CD4-positive, alpha-beta T cell treated with Interleukin-4 for 1 hour (primary cell): ENCODE measurements at regions not wholly inside any gene's neighbourhood (a gene's known extent, or its start where the extent isn't known, plus 50 kb on each side); places are given as distances from the start of the nearest gene placed in this dataset.
"Not testable (repeated sequence)": the region's sequence is repeated elsewhere in the genome, so short reads cannot be mapped to it uniquely, and the experiment has no call there.

Source experiments
- DNase-seq, 2 donors: peaks; one replicate each; pipeline ENCODE4 v3.0.0-alpha.2; 2020 to 2022

DNA sequence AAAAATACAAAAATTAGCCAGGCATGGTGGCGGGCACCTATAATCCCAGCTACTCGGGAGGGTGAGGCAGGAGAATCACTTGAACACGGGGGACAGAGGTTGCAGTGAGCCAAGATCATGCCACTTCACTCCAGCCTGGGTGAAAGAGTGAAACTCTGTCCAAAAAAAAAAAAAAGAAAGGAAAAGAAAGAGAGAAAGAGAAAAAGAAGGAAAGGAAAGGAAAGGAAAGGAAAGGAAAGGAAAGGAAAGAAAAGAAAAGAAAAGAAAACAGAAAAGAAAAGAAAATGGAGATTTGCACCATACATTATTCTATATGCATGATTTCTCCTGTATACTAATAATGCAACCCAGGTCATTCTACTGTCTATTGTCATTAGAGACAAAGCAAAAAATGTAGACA, 421.5 kb downstream of the PCDH19 start:
- DNase-seq, result not testable (repeated sequence)

GRCh38 chrX:99973572-99974226, 436.4 kb downstream of the PCDH19 start:
- no peak for DNase-seq

GRCh38 chrX:99939883-99940232, 470.2 kb downstream of the PCDH19 start:
- DNase-seq, result no peak

GRCh38 chrX:99939206-99939882, 470.7 kb downstream of the PCDH19 start:
- not testable (repeated sequence) for DNase-seq

DNA sequence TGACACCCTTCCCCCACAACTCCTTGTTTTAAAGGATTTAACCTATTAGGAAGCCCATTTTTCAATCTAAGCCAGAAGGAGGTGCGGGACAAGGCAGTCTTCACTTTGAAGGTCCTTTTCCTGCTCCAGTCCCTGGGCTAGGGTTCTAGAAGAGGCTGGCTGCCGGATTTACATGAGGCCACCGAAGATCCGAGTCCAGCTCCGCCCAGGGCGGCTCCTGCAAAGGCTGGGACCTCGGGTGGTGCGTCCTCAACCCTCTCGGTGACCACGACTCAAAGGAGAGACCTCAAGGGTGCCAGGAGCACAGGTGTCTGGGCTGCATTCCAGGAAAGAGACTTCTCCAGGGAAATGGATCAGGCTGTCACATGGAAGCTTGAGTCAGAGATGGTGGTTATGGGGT, 471.6 kb downstream of the PCDH19 start:
- no peak for DNase-seq

DNA sequence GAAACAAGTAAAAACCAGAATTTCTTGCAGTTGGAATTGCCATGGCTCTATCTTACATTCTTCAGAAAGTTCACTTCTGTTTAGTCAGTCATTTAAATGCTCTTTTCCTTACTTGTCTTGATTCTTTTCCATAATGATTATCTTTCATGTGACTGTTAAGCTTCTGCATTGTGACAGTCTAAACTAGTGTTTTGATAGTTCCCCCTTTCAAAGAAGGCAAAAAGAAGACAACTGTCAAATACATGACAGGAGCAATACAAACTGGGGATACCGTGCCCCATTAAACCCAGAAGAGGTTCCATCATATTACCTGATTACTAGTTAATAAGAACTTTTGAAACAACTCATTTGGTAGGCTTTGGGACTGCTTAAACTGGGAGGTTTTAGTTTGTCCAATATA, 476.2 kb downstream of the PCDH19 start:
- DNase-seq, result no peak

- no peak for DNase-seq
Measured at GRCh38 chrX:99914635-99915034, 495.4 kb downstream of the PCDH19 start.

DNA sequence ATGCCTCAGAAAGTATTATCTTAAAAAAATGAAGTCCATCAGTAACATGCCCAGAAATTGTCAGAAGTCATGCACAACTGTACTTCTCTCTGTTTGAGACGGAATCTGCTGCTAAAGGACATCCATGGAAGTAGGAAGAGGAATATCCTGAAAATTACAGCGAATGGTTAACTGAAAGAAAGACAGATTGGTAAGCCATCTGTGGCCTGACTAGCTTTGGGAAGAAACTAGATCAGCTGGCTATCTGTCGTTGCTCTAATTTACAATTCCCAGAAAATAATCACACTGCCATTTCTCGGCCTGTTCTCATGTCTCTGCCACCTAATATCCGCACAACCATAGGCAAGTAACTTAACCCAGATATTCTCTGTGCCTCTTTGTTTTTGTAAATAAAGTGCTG, 496.5 kb downstream of the PCDH19 start:
- DNase-seq, result no peak

GRCh38 chrX:99909946-99910345, 500.1 kb downstream of the PCDH19 start:
- DNase-seq, result no peak

GRCh38 chrX:99901091-99901490, 509.0 kb downstream of the PCDH19 start:
- no peak for DNase-seq

GRCh38 chrX:99887918-99888317, 522.2 kb downstream of the PCDH19 start:
- no peak for DNase-seq

- DNase-seq, result no peak
Measured at GRCh38 chrX:99857455-99857854, 552.6 kb downstream of the PCDH19 start.

GRCh38 chrX:99833821-99834220, 576.3 kb downstream of the PCDH19 start:
- no peak for DNase-seq

DNA sequence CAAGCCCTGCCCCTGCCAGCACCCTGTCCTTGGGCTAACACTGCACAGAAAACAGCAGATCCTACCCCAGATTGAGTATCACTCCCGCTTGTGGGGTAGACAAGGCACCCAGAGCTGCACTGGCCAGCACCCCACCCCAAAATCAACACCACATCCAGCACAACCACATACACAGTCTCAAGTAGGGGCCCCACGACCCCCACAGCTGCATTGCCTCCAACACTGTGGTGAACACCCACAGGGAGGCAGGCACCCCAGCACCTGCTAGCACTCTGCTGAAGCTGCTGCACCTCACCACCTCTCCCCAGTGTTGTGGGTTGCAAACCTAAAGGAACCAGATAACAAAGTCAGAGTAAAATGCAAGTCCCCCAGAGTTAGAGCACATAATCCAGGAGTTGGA, 589.9 kb downstream of the PCDH19 start:
- DNase-seq, result no peak

- DNase-seq, result no peak
Measured at GRCh38 chrX:99800016-99800415, 610.1 kb downstream of the PCDH19 start.

- no peak for DNase-seq
Measured at GRCh38 chrX:99798936-99799335, 611.1 kb downstream of the PCDH19 start.

- no peak for DNase-seq
Measured at GRCh38 chrX:99795495-99795894, 614.6 kb downstream of the PCDH19 start.

GRCh38 chrX:99782516-99783040, 627.5 kb downstream of the PCDH19 start:
- DNase-seq, result no peak

DNA sequence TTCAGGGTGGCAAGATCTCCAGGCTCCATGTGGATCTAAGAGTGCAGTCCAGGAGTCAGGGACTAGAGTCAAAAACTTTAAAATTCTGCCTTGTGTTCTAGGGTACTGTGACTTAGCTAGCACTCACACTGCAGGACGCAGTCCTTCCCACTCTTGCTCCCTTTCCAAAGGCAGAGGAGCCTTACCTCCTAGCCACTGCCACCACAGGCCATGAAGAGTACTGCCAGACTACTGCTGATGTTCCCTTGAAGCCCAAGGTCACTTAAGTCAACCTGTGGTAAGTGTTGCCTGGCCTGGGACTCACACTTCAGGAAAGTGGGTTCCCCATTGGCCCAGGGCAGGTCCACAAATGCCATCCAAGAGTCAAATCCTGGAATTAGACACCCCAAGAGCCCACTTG, 632.2 kb downstream of the PCDH19 start:
- DNase-seq, result no peak

DNA sequence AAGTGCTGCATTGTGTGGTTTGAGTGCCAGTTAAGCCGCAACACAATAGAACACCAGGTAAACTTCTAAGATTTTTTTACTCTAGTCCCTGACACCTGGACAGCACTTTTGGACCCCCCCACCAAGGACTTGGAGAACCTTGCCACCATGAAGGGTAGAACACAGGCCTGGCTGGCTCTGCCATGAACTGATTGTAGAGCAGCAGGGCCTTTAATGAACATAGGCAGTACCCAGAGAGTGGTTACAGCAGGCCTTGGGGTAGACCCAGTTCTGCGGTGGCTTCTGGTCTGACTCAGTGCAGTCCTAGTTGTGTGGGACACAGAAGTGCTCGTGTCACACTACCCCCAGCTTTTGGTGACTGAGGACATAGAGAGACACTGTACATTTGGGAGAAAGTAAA, 648.3 kb downstream of the PCDH19 start:
- DNase-seq, result no peak

- no peak for DNase-seq
Measured at GRCh38 chrX:99752776-99753175, 657.3 kb downstream of the PCDH19 start.

DNA sequence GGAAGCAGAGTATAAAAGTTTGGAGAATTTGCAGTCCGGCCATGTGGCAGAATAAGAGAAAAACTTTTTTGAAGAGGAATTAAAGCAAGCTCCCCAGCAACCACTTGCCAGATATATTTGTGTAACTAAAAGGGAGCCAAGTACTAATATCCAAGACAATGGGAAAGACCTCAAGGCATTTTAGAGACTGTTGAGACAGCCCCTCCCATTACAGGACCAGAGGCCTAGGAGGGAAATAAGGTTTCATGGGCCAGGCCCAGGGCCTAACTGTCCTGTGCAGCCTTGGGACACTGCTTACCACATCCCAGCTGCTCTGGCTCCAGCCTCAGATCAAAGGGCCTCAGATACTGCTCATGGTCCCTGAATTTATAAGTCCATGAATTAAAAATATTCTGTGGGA, 659.4 kb downstream of the PCDH19 start:
- no peak for DNase-seq

DNA sequence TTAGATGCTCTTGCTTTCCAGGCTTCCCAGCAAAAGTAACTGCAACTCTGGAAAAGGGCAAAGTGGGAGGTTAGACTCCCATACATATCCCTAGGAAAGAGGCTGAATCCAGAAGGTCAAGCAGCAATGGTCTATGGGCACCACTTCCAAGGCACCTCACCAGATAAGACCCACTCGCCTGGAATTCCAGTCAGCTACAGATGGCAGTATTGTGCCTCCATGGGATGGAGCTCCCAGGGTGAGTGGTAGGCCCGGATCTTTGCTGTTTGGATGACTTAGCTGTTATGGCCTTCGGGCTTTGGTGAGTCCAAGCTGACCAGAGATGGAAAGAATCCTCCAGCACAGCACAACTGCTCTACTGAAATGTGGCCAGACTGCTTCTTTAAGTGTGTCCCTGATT, 688.0 kb downstream of the PCDH19 start:
- no peak for DNase-seq

DNA sequence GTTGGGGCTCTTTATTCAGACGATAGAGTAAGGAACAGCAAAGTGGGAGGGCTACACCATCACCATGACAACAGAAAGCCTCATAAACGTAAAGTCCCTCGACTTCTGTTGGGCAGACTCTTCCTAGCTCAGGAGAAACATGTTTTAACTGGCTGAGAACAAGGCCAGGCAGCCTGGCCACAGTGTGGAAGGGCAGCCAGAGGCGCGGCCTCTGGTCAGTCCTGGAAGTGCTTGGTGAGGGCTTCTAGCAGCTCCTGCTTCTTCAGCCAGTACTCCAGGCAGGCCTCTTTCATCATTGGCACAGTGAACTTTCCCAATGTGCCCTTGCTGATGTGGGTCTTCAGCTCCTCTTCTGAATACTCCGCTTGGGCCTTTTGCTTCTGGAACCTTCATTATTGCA, 690.9 kb downstream of the PCDH19 start:
- DNase-seq, result no peak

DNA sequence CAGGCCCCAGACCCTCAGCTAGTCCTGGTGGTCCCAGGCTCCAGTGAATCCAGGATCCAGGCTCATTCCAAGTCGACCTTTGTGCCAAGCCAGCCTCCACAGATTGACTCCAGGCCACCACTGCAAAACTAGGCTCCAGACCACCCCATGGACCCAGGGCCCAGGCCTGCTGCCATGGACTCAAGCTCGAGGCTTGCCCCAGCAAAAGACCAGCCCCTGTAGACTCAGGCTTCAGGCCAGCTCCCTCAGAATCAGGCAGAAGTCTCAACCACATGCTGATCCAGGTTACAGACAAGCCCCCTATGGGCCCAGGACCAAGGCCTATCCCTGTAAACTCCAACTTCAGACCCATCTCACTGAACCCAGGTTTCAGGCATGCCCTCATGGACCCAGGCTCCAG, 692.4 kb downstream of the PCDH19 start:
- DNase-seq, result peak in 1 of 2 donors; percentile 9
